GM13977 (cell line): ENCODE measurements at regions not wholly inside any gene's neighbourhood (a gene's known extent, or its start where the extent isn't known, plus 50 kb on each side); places are given as distances from the start of the nearest gene placed in this dataset.

Experiments used
- DNase-seq: peaks from one replicate; pipeline ENCODE4 v3.0.0; 2012; ENCODE audit warnings: low spot score
- in situ Hi-C: fragments of 300-500 bp; cut with MboI; formaldehyde crosslinking; loops from one replicate; pipeline ENCODE4 v1.12.0; 2022; ENCODE audit warnings: low sequenced_read_pairs, low pct_unique_long_range_greater_than_20kb, mixed read lengths, inconsistent platforms; ENCODE audit not compliant: unreplicated experiment
- TF ChIP-seq, protein P1 (sequence below): IDR thresholded peaks from 2 replicates; pipeline ENCODE4 v1.5.1; 2012; ENCODE audit warnings: mild to moderate bottlenecking, control low read depth; ENCODE audit not compliant: insufficient read depth; ENCODE audit errors: extremely low read depth, missing control alignments

DNA sequence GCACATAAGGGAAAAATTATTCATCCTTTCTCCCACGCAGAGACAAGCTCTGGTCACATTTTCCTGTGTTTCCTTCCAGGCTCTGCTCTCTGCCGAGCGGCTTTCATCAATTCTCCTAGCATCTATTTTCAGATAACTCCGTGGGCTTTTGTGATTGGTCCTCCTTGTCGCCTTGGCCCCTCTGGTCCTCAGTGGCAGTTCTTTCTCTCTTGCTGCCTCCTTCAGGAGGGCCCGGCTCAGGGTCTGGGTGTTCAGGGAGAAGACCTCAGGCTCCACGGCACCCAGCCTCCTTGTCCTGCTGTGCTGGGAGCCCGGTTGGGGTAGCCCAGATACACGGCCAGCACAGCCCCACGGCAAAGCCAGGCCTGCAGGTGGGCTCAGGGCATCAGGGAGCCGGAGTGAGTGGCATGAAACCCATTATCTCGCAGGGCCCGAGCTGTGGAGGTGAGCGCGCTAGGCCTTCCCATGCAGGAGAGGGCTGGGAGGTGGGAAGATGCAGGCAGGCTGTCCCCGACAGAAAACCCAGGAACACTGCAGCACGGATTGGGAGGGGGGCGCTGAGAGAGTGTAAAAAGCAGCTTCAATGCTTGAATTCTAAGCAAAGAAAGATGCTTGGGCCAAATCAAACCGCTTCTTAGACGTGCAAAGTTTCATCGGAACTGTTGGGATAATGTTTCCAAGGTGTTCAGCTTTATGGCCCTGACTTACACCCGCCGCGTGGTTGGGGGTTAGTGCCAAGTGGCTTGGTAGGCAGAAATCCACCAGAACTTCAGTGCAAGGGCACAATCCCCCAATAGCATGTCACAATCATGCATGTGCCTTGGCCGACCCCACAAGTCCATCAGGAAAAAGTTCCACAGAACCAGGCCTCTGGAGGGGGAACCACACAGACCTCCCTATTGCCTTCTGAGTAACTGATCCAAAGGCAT is 81.9 kb upstream of the WNT7B start:
- no peak for DNase-seq
- TF ChIP-seq, protein P1, sequence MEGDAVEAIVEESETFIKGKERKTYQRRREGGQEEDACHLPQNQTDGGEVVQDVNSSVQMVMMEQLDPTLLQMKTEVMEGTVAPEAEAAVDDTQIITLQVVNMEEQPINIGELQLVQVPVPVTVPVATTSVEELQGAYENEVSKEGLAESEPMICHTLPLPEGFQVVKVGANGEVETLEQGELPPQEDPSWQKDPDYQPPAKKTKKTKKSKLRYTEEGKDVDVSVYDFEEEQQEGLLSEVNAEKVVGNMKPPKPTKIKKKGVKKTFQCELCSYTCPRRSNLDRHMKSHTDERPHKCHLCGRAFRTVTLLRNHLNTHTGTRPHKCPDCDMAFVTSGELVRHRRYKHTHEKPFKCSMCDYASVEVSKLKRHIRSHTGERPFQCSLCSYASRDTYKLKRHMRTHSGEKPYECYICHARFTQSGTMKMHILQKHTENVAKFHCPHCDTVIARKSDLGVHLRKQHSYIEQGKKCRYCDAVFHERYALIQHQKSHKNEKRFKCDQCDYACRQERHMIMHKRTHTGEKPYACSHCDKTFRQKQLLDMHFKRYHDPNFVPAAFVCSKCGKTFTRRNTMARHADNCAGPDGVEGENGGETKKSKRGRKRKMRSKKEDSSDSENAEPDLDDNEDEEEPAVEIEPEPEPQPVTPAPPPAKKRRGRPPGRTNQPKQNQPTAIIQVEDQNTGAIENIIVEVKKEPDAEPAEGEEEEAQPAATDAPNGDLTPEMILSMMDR, result no peak
- in situ Hi-C loops, result no loop called here

DNA sequence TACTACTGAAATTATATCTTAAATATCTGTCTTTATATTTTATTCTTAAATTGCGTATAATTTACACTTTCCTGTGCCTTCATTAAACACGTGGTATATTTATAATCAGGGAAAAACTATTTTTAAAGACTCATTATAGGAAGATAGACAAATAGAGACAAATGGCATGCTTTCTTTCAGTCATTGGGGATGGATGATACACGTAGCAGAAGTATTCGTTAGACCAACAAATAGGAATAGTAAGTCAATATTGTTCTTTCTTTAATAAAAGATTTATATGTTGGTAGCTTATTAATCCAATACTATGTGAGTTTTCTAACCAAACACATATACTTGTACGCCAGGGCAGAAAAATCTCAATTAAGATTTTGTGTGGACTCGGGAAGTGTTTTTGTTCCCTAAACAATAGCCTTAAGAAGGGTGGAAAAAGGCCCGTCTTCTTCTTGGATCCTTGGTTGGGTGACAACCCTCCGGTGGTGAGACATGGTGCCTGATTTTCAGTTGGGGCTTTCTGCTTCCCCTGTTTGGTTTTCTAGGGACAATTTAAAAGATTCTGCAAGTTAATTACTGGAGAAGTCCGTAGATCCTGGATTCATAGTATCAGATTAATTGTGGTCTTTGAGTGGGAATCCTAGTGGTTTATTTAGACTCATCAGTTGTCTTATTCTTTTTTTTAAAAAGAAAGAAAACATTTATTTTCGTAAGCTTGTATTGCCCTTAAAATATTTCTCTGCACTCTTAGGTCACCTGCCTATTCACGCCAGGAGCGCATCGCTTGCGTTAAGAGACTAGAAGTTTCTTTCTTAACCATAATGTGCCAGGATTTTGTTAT is 83.5 kb upstream of the WNT7B start:
- TF ChIP-seq, protein P1, result no peak
- in situ Hi-C loops, result no loop called here
- no peak for DNase-seq

DNA sequence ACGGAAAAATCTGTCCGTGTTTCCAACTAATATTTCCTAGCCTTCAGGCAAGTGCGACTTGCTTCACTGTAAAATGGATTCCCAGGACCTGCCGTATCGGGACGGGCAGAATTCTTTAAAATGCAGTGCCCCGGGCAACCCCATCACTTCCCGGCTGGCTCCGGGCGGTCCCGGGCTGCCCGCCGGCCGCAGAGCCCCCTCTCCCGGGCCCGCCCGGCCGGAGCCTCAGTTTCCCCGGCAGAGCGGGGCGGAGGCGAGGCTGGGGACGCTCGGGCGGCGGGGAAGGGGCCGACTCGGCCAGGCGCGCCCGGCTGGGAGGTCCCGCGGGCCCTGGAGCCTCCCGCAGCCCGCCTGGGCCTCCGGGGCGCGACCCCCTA is 84.2 kb upstream of the WNT7B start:
- TF ChIP-seq, protein P1, result no peak
- in situ Hi-C loops, result no loop called here
- DNase-seq, result no peak

DNA sequence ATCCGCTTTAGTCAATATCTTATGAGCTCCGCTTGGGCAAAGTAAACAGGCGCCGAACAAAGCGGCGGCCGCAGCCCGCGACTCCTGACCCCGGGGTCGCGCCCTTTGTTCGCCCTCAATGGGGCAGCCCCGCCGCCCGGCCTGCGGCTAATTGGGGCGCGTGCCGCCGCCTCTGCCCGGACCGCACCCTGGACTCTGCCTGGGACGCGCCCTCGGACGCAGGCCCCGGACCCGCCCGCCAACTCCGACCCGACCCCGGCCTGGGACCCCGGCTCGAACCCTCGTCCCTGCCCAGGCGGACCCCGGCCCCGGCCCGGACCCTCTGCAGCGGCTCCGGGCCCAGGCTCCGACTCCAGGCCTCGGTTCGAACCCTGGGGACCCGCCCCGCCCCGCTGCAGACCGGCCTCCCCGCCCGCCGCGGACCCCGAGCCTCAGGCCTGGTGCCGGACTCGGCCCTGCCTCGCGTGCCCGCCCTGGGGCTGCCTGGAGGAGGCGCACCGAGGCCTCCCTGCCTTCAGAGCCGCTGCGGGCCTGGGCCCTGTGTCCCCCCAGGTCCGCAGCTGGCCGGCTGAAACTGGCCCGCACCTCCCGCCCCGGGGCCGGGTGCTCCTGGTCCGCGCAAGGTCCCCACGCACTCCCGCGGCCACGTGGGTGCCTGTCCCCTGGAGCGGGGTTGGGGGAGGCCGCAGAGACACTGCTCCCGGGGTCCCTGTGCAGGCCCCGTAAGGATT is 84.7 kb upstream of the WNT7B start:
- TF ChIP-seq, protein P1, result no peak
- DNase-seq, result no peak
- in situ Hi-C loops, result no loop called here

DNA sequence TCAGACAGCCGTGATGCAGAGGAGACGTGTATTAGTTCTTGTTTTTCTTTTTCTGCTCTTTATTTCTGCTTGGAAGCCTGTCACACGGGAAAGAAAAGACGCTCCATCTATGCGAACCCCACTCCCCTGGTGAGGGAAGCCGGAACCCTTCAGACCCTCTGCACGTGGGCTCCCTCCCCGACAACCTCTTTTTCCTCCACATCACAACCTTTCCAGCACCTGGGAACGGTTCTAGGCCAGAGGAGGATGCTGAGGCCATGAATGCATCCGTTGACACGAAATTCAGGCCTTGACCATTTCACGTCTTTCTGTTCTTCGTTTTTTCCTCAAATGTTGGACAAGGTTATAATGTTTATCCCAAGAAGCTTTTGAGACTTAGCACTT is 85.3 kb upstream of the WNT7B start:
- no peak for DNase-seq
- TF ChIP-seq, protein P1, result no peak
- in situ Hi-C loops, result no loop called here

DNA sequence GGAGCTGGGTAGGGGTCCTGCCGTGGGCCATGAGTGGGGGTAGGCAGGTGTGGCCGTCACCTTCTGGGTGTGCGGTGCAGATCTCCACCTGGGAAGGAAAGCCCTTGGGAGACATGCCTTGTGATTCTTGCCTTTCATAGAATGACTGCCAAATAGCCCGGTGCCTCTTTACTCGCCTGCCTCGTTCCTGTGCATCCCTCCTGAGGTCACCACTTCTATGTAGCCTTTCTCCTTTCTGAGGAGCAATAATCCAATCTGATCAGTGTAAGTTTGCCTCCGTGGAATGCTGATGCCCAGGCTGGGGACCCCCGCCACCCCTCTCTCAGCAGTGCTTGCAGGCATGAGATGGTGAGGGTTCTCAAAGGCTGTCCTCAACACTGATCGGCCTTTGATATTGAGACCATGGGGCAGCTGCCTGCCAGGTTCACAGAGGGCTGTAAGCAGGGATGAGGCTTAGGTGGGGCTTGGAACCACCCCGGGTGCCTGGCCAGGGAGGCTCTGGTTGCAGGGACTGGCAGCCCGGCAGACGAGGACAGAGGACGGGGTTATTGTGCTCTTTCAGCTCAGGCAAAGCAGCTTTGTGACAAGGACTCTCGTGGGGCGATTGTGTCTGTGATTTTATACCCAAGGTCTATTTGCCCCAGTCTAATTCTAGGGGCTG is 86.1 kb upstream of the WNT7B start:
- TF ChIP-seq, protein P1, result no peak
- in situ Hi-C loops, result no loop called here

More for the DNA sequence above, 86.1 kb upstream of the WNT7B start:
- no peak for DNase-seq
